CD14-positive monocyte (primary cell): ENCODE measurements at regions not wholly inside any gene's neighbourhood (a gene's known extent, or its start where the extent isn't known, plus 50 kb on each side); places are given as distances from the start of the nearest gene placed in this dataset.

Experiments used
- DNase-seq, 3 donors: peaks; one replicate each; pipeline ENCODE4 v3.0.0-alpha.2; 2011 to 2022
- H2AFZ ChIP-seq: 2 replicates; pipeline ENCODE4 v1.6.0; 2012; ENCODE audit warnings: mild to moderate bottlenecking, low read depth, low read length, inconsistent platforms; ENCODE audit not compliant: insufficient read depth, poor library complexity, severe bottlenecking
- H3K27ac ChIP-seq, 2 donors: 1 replicate in 1 of 2; 2 replicates in 1 of 2; pipeline ENCODE4 v1.5.1; 2012 to 2013; ENCODE audit warnings: low read length in 2 of 2, control low read depth in 1 of 2, inconsistent platforms in 1 of 2, low read depth in 1 of 2, mild to moderate bottlenecking in 1 of 2
- H3K27me3 ChIP-seq, 2 donors: one replicate each; pipeline versions ENCODE4 v1.6.0 to v1.6.1; 2011 to 2013; ENCODE audit warnings: low read length in 2 of 2; ENCODE audit not compliant: control insufficient read depth in 2 of 2, insufficient read depth in 2 of 2
- H3K36me3 ChIP-seq, 2 donors: replicated peaks in 1 of 2; 1 replicate in 1 of 2; 2 replicates in 1 of 2; pipeline versions ENCODE4 v1.5.1 to v1.6.1; 2012 to 2013; ENCODE audit warnings: low read length in 2 of 2, control low read depth in 1 of 2, inconsistent platforms in 1 of 2, mild to moderate bottlenecking in 1 of 2; ENCODE audit not compliant: insufficient read depth in 2 of 2, control insufficient read depth in 1 of 2
- H3K4me1 ChIP-seq, 2 donors: 1 replicate in 1 of 2; 2 replicates in 1 of 2; pipeline versions ENCODE4 v1.5.1 to v1.6.1; 2012 to 2013; ENCODE audit warnings: low read length in 2 of 2, control low read depth in 1 of 2, inconsistent platforms in 1 of 2, mild to moderate bottlenecking in 1 of 2, moderate library complexity in 1 of 2; ENCODE audit not compliant: insufficient read depth in 2 of 2, control insufficient read depth in 1 of 2
- H3K4me2 ChIP-seq: replicated peaks from 2 replicates; pipeline ENCODE3; 2012; ENCODE audit warnings: low read length, moderate library complexity, mild to moderate bottlenecking; ENCODE audit not compliant: poor library complexity, severe bottlenecking; ENCODE audit errors: extremely low read depth
- H3K4me3 ChIP-seq, 3 experiments: fragments of 200-600 bp in 1 of 3; sonication (generic) in 1 of 3; replicated peaks in 1 of 3; 1 replicate in 2 of 3; 2 replicates in 1 of 3; pipeline ENCODE4 v1.5.1; 2011 to 2013; ENCODE audit warnings: low read length in 3 of 3, mild to moderate bottlenecking in 3 of 3, control low read depth in 2 of 3, low read depth in 2 of 3, inconsistent platforms in 1 of 3, moderate library complexity in 1 of 3
- H3K79me2 ChIP-seq: 2 replicates; pipeline ENCODE4 v1.6.0; 2012; ENCODE audit warnings: mild to moderate bottlenecking, control low read depth, inconsistent platforms, low read length, moderate library complexity; ENCODE audit not compliant: insufficient read depth
- H3K9ac ChIP-seq: 2 replicates; pipeline ENCODE4 v1.6.0; 2017; ENCODE audit warnings: low read length, mild to moderate bottlenecking; ENCODE audit not compliant: insufficient read depth, poor library complexity, severe bottlenecking
- H3K9me3 ChIP-seq, 2 donors: replicated peaks in 1 of 2; 1 replicate in 1 of 2; 2 replicates in 1 of 2; pipeline versions ENCODE4 v1.5.1 to v1.6.1; 2012 to 2013; ENCODE audit warnings: low read length in 2 of 2, control low read depth in 1 of 2; ENCODE audit not compliant: control insufficient read depth in 1 of 2, insufficient read depth in 1 of 2
- H4K20me1 ChIP-seq: 2 replicates; pipeline ENCODE4 v1.6.0; 2012; ENCODE audit warnings: mild to moderate bottlenecking, low read length, control low read depth, moderate library complexity; ENCODE audit not compliant: insufficient read depth
- H3K27ac Mint-ChIP-seq, 7 donors: one replicate each; pipeline ENCODE4 v1.8.0; 2020; ENCODE audit warnings: mild to moderate bottlenecking in 7 of 7, mixed read lengths in 7 of 7, moderate library complexity in 6 of 7, inconsistent platforms in 2 of 7
- H3K27me3 Mint-ChIP-seq, 3 donors: one replicate each; pipeline ENCODE4 v1.8.0; 2021 to 2022; ENCODE audit warnings: low read depth in 3 of 3, mild to moderate bottlenecking in 3 of 3, mixed read lengths in 3 of 3, moderate library complexity in 3 of 3, inconsistent platforms in 1 of 3
- H3K36me3 Mint-ChIP-seq, 2 donors: one replicate each; pipeline ENCODE4 v1.8.0; 2020; ENCODE audit warnings: mixed read lengths in 2 of 2, inconsistent platforms in 1 of 2, mild to moderate bottlenecking in 1 of 2
- H3K4me1 Mint-ChIP-seq: one replicate; pipeline ENCODE4 v1.8.0; 2020; ENCODE audit warnings: mild to moderate bottlenecking, mixed read lengths
- H3K4me3 Mint-ChIP-seq, 2 donors: one replicate each; pipeline ENCODE4 v1.8.0; 2020; ENCODE audit warnings: mild to moderate bottlenecking in 2 of 2, mixed read lengths in 2 of 2, moderate library complexity in 1 of 2
- H3K9me3 Mint-ChIP-seq, 7 donors: one replicate each; pipeline ENCODE4 v1.8.0; 2020 to 2022; ENCODE audit warnings: mixed read lengths in 7 of 7, mild to moderate bottlenecking in 6 of 7, moderate library complexity in 6 of 7, inconsistent platforms in 2 of 7
- CTCF ChIP-seq: fragments of 200-600 bp; IDR thresholded peaks from one replicate; pipeline ENCODE4 v1.8.0; 2022; ENCODE audit warnings: antibody characterized with exemption, mild to moderate bottlenecking
- WGBS: methylation state at CpG from one replicate; pipeline ENCODE4 v1.1.5; 2013; ENCODE audit warnings: missing lambda C conversion rate; ENCODE audit not compliant: insufficient coverage; 5-methylcytosine and 5-hydroxymethylcytosine counted together
- intact Hi-C, 2 donors: fragments of 100-400 bp; cut with micrococcal nuclease; formaldehyde crosslinking; loops; one replicate each; pipeline versions ENCODE4 v1.15.0 to v1.15.1; 2023

- H3K27me3 ChIP-seq: no peaks in the 10 kb centered on the region
- no peak overlapping the region for H3K4me2 ChIP-seq
- H3K27ac ChIP-seq: no peak overlapping the region
- no peaks in the 10 kb centered on the region for H3K79me2 ChIP-seq
- Mint-ChIP-seq H3K36me3 (no peaks in the 10 kb centered on the region), H3K27ac (no peak overlapping the region), H3K4me3 (no peak overlapping the region), H3K27me3 (peaks cover 0 to 2% (median 0%) of the 10 kb centered on the region in 3 donors), H3K4me1 (no peaks in the 10 kb centered on the region), H3K9me3 (no peaks in the 10 kb centered on the region)
- H3K36me3 ChIP-seq: no peaks in the 10 kb centered on the region
- intact Hi-C loops: no loop called here
- H2AFZ ChIP-seq: no peak overlapping the region
- no peaks in the 10 kb centered on the region for H4K20me1 ChIP-seq
- DNase-seq: no peak
- no peak overlapping the region for H3K9ac ChIP-seq
- TF ChIP-seq CTCF: no peak
- H3K4me3 ChIP-seq: no peak overlapping the region
- H3K4me1 ChIP-seq: no peaks in the 10 kb centered on the region
- H3K9me3 ChIP-seq: no peaks in the 10 kb centered on the region
Observed at GRCh38 chr4:135207531-135207930, 1005.9 kb upstream of the PABPC4L start.

GRCh38 chr4:135204311-135204710, 1002.7 kb upstream of the PABPC4L start:
- no peaks in the 10 kb centered on the region for H3K4me1 ChIP-seq
- H3K4me1 Mint-ChIP-seq: no peaks in the 10 kb centered on the region
- no peaks in the 10 kb centered on the region for H4K20me1 ChIP-seq
- H2AFZ ChIP-seq: no peak overlapping the region
- WGBS: 100% methylated on average over 1 of the region's 3 CpGs
- H3K27ac Mint-ChIP-seq: no peak overlapping the region
- no peak for TF ChIP-seq CTCF
- peaks cover 0 to 2% (median 0%) of the 10 kb centered on the region in 7 donors for H3K9me3 Mint-ChIP-seq
- no peaks in the 10 kb centered on the region for H3K79me2 ChIP-seq
- H3K4me3 Mint-ChIP-seq: no peak overlapping the region
- no peak for DNase-seq
- H3K9ac ChIP-seq: no peak overlapping the region
- no peaks in the 10 kb centered on the region for H3K9me3 ChIP-seq
- H3K36me3 Mint-ChIP-seq: no peaks in the 10 kb centered on the region
- H3K4me2 ChIP-seq: no peak overlapping the region
- no peaks in the 10 kb centered on the region for H3K36me3 ChIP-seq
- H3K27me3 Mint-ChIP-seq: peaks cover 0 to 2% (median 0%) of the 10 kb centered on the region in 3 donors
- no peak overlapping the region for H3K4me3 ChIP-seq
- no peak overlapping the region for H3K27ac ChIP-seq
- intact Hi-C loops: no loop called here
- no peaks in the 10 kb centered on the region for H3K27me3 ChIP-seq
